H1 (cell line): ENCODE measurements at regions not wholly inside any gene's neighbourhood (a gene's known extent, or its start where the extent isn't known, plus 50 kb on each side); places are given as distances from the start of the nearest gene placed in this dataset.

Source experiments
- TF ChIP-seq, protein P1 (sequence below), 3 experiments: IDR thresholded peaks; 1 replicate in 2 of 3; 2 replicates in 1 of 3; pipeline versions ENCODE4 v1.5.1 to v1.6.1; 2011; ENCODE audit warnings: low read length in 3 of 3, mild to moderate bottlenecking in 3 of 3, inconsistent platforms in 2 of 3, low read depth in 1 of 3, moderate library complexity in 1 of 3; ENCODE audit not compliant: insufficient read depth in 1 of 3; ENCODE audit errors: control extremely low read depth in 1 of 3

DNA sequence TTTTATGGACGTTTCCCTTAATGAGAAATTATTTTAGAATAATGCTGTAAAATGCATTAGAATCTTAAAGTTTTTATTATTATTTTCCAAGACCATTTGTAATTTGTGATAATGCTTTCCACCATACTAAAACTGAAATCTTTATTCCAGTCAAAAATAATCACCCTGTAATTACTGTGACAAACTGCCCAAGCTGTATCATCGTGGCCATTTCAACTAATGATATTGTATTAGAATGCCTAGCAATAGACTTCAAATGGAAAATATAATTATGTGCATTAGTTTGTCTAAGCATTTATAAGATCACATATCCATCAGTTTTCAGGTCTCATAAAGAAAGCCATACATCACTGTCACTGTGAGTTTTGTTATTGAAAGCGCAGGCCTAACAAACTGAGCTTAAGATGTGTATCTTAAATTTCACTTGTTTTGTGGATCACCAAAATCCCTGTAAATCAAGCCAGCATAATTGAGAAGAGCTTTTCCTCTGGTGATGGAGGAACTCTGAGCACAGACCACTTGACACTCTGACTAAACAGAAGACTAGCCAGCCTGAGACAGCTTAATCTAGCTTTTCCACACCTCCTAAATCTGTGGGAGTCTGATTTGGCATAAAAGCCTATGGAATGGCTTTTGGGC, 1312.2 kb upstream of the ACVR2A start (continued):
- TF ChIP-seq, protein P1, sequence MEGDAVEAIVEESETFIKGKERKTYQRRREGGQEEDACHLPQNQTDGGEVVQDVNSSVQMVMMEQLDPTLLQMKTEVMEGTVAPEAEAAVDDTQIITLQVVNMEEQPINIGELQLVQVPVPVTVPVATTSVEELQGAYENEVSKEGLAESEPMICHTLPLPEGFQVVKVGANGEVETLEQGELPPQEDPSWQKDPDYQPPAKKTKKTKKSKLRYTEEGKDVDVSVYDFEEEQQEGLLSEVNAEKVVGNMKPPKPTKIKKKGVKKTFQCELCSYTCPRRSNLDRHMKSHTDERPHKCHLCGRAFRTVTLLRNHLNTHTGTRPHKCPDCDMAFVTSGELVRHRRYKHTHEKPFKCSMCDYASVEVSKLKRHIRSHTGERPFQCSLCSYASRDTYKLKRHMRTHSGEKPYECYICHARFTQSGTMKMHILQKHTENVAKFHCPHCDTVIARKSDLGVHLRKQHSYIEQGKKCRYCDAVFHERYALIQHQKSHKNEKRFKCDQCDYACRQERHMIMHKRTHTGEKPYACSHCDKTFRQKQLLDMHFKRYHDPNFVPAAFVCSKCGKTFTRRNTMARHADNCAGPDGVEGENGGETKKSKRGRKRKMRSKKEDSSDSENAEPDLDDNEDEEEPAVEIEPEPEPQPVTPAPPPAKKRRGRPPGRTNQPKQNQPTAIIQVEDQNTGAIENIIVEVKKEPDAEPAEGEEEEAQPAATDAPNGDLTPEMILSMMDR (IDR thresholded peaks at IDR 0.05; ENCODE audit: control extremely low read depth in 1 of 3, insufficient read depth in 1 of 3, low read depth in 1 of 3, low read length in 3 of 3), result no peak
